ENCODE measurements at regions not wholly inside any gene's neighbourhood (a gene's known extent, or its start where the extent isn't known, plus 50 kb on each side); places are given as distances from the start of the nearest gene placed in this dataset.

- no peak for DNase-seq
Measured at GRCh38 chr22:49157529-49158339, 669.9 kb downstream of the BRD1 start.

- no peak for DNase-seq
Measured at GRCh38 chr22:49156662-49157285, 670.9 kb downstream of the BRD1 start.

DNA sequence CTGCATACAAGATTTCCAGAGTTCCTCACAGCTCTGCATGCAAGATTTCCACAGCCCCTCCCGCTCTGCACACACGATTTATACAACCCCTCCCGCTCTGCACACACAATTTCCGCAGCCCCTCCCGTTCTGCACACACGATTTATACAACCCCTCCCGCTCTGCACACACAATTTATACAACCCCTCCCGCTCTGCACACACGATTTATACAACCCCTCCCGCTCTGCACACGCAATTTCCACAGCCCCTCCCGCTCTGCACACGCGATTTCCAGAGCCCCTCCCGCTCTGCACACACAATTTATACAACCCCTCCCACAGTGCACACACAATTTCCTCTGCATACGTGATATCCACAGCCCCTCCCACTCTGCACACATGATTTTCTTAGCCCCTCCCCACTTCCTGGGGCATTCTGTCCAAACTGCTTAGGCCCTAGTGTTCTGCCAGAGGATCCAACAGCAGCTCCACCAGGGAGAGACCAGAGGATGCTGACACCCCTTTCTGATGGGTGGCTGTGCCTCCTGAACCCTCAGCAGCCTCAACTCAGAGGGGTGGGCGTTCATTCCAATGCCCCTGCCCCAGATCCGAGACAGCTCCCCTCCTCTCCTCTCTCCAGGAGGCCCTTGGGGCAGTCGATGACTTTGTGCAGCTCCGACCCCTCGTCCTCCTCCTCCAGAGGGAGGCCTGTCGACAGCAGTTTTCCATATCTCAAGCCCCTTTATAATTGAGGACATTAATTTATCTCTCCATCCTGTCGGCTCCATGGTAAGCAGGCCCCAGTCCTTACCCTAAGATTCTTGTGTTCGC, 671.7 kb downstream of the BRD1 start:
- no peak for DNase-seq

DNA sequence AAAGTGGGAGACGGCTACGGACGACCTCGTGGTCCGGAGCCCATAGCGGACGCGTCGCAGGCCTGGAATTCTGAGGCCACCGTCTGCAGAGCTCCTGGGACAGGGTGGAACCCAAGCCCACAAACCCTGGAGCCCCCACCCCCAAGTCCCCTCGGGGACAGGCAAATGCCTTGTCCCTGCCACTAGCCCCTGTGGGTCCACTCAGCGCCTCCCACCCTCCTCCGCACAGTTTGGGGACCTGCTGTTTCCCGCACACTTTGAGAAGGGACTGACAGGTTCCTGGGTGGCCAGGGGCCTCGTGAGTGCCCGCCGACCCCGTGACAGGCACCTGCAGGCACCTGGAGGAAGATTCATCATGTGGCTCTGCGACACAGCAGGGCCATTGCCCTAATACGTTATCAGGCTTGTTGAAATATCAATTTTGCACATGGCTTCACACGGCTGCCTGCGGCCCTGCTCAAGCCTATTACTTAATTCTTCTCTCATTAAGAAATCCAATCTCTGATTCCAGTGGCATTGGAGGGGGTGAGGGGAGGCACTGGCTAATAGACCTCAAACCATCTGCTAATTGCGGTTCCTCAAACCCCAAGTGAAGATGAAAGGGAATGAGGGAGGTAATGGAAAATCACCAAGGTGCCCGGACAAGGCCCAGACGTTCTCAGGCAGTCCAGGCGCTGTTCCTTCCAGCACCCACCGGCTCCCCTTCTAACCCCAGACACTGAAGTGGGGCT, 672.5 kb downstream of the BRD1 start:
- DNase-seq: no peak

- DNase-seq: no peak
Measured at GRCh38 chr22:49154433-49154832, 673.2 kb downstream of the BRD1 start.

GRCh38 chr22:49153921-49154320, 673.8 kb downstream of the BRD1 start:
- DNase-seq: no peak

- DNase-seq: no peak
Measured at GRCh38 chr22:49152939-49153770, 674.5 kb downstream of the BRD1 start.

- no peak for DNase-seq
Measured at GRCh38 chr22:49152127-49152938, 675.3 kb downstream of the BRD1 start.

- DNase-seq: no peak
Measured at GRCh38 chr22:49151256-49152126, 676.2 kb downstream of the BRD1 start.

DNA sequence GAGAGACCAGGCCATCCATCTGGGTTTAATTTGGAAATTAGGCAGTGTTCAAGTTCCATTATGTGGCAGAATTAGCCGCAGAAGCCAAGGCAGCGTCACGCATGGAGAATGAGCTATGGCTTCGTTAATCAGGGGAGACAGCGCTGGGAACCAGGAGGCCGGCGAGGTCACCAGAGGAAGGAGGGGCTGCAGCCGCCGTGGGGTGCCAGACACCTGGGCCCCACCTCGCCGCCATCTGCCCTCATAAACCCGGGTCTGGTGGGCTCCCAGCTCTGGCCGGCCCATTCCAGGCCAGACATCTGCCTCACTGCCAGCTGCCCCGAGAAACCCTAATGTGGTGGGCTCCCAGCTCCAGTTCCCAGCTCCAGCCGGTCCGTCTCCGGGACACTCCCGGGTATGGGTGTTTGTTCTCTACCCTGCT, 676.9 kb downstream of the BRD1 start:
- DNase-seq: no peak

DNA sequence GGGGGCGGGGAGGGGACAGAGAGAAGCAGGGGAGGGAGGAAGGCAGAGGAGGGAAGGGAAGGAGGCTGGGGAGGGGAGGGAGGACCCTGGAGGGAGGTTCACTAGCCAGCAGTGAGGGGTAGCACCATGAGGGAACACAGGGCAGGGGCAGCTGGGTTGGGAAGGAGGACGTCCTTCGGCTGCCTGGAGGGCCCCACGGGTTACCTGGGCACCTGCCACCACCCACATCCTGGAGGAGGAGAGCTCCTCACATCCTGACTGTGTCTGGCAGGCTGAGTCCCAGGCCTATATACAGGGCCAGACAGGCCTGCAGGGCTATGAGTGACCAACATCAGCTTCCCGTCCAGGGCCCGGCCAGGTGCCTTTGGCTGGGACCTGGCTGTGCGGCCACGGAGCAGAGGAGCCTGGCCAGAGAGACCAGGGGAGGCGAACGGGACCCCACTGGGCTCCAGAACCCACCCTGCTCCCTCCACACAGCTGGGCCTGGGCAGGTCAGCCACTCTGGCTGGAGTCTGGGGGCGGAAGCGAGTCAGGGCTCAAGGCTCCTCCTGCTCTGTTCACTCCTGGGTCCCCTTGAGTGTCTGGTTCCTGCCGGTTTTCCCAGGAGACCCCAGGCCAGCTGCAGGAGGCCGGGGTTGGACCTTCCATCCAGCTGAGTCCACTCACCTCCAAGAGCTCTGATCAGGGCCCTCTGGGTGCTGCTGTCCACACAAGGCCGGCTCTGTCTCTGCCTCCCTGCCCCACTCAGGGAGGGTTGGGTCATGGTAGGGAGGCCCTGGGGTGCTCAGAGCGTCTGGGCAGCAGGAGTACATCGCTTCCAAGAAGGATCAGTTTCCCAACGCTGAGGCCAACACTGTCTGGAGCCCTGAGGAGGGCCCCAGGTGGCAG, 677.7 kb downstream of the BRD1 start:
- DNase-seq: no peak

DNA sequence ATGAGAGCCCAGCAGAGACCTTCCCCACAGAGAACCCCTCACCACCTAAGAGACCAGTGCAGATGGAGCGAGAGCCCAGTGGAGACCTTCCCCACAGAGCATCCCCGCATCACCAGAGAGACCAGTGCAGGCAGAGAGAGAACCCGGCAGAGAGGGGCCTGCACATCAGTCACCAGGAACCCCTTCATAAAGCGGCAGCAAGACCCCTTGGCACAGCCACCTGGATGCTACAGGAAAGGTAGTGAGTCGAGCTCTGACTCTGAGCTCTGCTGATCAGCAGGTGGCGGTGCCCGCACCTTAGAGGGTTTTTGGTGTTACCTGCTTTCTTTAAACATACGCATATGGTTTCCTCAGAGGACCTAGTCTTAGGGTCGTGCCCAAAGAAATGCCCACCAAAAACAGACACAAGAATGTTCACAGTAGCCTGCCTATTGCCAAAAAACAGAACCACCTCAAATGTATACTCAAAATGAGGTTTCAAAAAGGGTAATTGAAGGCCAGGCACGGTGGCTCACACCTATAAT, 678.7 kb downstream of the BRD1 start:
- no peak for DNase-seq

GRCh38 chr22:49147617-49148175, 680.0 kb downstream of the BRD1 start:
- no peak for DNase-seq

GRCh38 chr22:49147171-49147570, 680.5 kb downstream of the BRD1 start:
- DNase-seq: no peak

GRCh38 chr22:49146511-49146910, 681.2 kb downstream of the BRD1 start:
- DNase-seq: no peak

GRCh38 chr22:49143812-49144211, 683.9 kb downstream of the BRD1 start:
- DNase-seq: no peak

DNA sequence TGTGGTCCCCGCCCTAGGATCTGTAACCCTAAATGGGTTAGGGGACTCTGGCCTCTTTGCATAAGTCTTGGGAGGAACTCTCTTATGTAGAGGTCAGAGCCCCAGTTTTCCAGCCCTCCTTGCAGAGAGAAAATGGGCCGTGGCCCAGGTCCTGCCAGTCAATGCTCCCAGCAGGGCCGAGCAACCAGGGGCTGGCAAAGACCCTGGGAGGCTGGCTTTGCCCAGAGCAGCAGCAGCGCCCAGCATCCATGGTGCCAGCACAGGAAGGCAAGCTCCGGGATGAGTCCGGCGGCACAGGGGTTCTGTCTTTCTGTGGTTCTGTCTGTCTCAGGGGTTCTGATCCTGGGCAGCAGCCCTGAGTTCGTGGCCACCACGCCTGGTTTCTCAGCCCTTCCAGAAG, 684.8 kb downstream of the BRD1 start:
- DNase-seq: no peak

DNA sequence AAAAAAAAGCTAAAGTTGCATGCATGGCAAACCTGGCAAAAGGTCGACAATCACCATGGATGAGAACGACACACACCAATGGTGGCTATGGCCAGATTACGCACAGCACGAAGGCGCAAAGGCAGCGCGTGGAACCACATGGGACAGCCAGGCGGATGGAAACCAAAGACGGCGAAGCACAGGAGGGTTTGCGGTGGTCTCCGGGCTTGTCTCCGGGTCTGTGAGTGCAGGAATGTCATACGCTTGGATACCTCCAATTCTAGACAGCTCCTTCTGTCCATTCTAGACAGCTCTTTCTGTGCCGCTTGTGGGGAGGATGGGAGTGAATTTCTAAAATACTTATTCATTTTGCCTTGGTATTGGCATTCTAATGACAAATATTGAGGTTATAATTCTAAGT, 685.4 kb downstream of the BRD1 start:
- DNase-seq: no peak

GRCh38 chr22:49141761-49142160, 685.9 kb downstream of the BRD1 start:
- no peak for DNase-seq

All from activated CD4-positive, alpha-beta T cell treated with anti-CD3 and anti-CD28 coated beads for 1 hour (primary cell).